GM12891 (cell line): ENCODE measurements at regions not wholly inside any gene's neighbourhood (a gene's known extent, or its start where the extent isn't known, plus 50 kb on each side); places are given as distances from the start of the nearest gene placed in this dataset.

Source experiments
- PAX5 ChIP-seq: IDR thresholded peaks from 2 replicates; pipeline ENCODE4 v1.6.1; 2011; ENCODE audit warnings: low read length, moderate library complexity, mild to moderate bottlenecking; ENCODE audit not compliant: insufficient read depth, severe bottlenecking
- POLR2A ChIP-seq: IDR thresholded peaks from 2 replicates; pipeline ENCODE4 v1.6.1; 2011; ENCODE audit warnings: low read depth, low read length, control low read depth
- POLR2AphosphoS5 ChIP-seq: IDR thresholded peaks from 2 replicates; pipeline ENCODE4 v1.6.1; 2011; ENCODE audit warnings: low read depth, low read length, control low read depth
- POU2F2 ChIP-seq: IDR thresholded peaks from 2 replicates; pipeline ENCODE4 v1.6.1; 2011; ENCODE audit warnings: low read depth, mild to moderate bottlenecking, control low read depth, low read length, moderate library complexity
- SPI1 ChIP-seq: IDR thresholded peaks from 2 replicates; pipeline ENCODE4 v1.6.1; 2011; ENCODE audit warnings: low read depth, low read length, control low read depth
- TAF1 ChIP-seq: IDR thresholded peaks from 2 replicates; pipeline ENCODE4 v1.6.1; 2011; ENCODE audit warnings: low read depth, low read length, control low read depth

DNA sequence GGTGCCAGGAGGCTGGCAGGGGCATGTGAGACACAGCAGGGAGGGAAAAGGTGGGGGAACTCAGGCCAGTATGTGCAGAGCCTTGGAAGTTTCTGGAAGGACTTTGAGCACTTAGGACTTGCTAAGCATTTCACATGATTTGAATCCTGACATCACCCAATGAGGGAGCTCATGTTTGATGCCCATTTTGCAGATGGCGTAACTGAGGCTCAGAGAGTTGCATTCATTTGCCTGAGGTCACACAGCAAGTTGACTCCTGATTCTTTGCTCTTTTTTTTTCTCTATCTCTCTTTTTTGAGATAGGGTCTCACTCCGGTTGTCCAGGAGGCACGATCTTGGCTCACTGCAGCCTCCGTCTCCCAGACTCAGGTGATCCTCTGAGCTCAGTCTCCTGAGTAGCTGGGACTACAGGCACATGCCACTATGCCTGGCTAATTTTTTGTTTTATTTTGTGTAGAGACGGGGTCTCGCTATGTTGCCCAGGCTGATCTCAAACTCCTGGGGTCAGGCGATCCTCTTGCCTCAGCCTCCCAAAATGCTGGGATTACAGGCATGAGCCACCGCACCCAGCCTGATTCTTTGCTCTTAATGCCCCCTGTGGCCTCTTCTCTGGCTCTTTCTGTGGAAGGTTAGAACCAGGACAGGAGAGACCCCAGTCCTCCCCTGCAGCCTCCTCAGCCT is 246.1 kb downstream of the RBM19 start:
- TF ChIP-seq POLR2A: no peak
- no peak for TF ChIP-seq TAF1
- no peak for TF ChIP-seq POLR2AphosphoS5
- TF ChIP-seq SPI1: no peak
- TF ChIP-seq POU2F2: no peak
- no peak for TF ChIP-seq PAX5
